VCaP (cell line): ENCODE measurements at regions not wholly inside any gene's neighbourhood (a gene's known extent, or its start where the extent isn't known, plus 50 kb on each side); places are given as distances from the start of the nearest gene placed in this dataset.
"Not testable (repeated sequence)": the region's sequence is repeated elsewhere in the genome, so short reads cannot be mapped to it uniquely, and the experiment has no call there.

Experiments used
- H3K27ac ChIP-seq: fragments of 450-650 bp; 2 replicates; pipeline ENCODE4 v1.5.1; 2017
- TF ChIP-seq, protein P1 (sequence below): fragments of 450-650 bp; conservative IDR thresholded peaks from 2 replicates; pipeline ENCODE4 v1.5.1; 2017; ENCODE audit warnings: mild to moderate bottlenecking, moderate library complexity

DNA sequence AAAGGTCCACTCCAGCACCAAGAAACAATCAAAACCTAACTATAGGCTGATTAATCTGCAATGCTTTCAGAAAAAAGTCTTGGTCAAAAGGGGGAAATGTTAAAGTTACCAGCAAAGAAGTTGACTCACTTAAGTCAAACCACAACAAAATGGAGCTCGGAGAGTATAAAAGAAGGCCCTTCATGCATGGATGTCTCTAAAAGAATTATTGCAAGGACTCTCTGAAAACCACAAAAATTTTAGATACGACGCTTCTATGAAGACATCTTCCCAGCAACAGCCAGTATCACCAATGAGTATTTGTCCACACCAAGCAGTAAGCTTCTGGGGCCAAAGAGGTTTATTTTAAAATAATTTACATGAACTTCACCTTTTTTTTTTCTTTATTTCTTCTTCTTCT is 1327.4 kb upstream of the CDH18 start:
- H3K27ac ChIP-seq: not testable (repeated sequence)

DNA sequence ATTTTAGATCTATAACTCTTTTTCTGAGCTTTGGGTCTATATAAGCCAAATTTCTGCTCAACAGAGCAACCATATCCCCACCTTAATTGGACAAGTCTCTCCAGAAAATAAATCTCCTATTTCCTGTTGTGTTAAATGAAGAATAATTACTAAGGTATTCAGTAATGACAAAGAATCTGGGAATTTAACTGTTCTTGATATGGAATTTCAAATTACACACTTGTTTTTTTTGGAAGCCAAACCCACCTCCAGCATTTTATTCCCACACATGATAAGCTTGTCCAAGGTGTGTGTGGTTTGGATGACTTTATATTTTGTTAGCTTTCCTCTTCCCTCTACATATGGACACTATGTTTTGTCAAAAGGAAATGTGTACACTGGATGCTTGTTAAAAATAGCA is 1313.2 kb upstream of the CDH18 start:
- not testable (repeated sequence) for H3K27ac ChIP-seq

DNA sequence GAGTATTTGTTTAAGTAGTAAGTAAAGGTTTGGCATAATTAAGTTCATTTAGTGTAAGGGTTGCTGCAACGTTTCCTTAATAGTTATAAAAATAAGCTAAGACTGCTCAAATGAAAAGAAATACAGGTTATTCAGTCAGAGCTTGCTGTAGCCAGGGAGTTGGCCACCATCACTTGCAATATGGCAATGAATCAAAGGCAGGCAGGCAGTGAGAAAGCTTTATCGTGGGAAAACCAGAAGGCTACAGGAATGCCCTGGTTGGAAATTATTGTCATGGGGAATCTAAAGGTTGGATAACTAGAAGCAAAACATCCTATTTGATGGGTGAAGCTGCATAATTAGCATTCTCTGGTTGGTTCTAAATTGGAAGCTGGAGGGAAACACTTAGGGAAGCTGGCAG is 1286.4 kb upstream of the CDH18 start:
- H3K27ac ChIP-seq: not testable (repeated sequence)

DNA sequence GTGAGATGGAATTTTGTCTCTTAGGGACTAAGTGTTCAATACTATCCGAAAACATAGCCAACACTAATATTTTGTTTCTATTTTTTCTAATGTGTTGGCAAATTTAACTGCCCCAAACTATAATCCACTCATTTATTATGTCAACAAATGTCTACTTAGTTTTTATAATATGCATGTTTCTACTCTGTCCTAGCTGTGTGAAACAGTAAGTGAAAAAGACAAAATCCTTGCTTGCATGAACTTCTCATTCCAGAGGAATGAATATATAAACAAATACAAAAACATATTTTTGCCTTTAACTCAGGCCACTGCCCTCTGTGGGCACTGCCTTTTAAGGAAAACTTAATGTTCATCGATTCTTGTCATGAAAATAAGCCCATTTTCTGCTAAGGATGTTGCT is 1275.4 kb upstream of the CDH18 start:
- no peak overlapping the region for H3K27ac ChIP-seq
- TF ChIP-seq, protein P1, sequence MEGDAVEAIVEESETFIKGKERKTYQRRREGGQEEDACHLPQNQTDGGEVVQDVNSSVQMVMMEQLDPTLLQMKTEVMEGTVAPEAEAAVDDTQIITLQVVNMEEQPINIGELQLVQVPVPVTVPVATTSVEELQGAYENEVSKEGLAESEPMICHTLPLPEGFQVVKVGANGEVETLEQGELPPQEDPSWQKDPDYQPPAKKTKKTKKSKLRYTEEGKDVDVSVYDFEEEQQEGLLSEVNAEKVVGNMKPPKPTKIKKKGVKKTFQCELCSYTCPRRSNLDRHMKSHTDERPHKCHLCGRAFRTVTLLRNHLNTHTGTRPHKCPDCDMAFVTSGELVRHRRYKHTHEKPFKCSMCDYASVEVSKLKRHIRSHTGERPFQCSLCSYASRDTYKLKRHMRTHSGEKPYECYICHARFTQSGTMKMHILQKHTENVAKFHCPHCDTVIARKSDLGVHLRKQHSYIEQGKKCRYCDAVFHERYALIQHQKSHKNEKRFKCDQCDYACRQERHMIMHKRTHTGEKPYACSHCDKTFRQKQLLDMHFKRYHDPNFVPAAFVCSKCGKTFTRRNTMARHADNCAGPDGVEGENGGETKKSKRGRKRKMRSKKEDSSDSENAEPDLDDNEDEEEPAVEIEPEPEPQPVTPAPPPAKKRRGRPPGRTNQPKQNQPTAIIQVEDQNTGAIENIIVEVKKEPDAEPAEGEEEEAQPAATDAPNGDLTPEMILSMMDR: no peak

DNA sequence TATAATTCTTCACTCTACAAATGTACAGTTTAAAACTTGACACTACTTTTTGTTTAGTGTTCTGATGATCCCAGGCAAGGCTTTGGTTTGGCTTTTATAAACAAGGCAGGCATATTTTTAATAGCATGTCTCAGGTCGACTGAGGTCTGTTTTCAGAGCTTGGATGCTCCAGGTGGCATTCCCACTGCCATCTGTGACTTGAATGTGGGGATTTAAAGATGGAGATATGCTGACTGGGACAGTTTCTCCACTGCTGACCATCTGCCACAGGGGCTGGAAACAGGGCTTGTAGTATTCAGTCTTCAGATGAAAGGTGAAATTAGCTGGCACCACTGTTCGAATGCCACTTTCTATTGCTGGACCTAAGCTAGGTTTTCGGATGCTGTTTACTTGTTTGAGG is 1266.2 kb upstream of the CDH18 start:
- TF ChIP-seq, protein P1: no peak
- no peak overlapping the region for H3K27ac ChIP-seq

DNA sequence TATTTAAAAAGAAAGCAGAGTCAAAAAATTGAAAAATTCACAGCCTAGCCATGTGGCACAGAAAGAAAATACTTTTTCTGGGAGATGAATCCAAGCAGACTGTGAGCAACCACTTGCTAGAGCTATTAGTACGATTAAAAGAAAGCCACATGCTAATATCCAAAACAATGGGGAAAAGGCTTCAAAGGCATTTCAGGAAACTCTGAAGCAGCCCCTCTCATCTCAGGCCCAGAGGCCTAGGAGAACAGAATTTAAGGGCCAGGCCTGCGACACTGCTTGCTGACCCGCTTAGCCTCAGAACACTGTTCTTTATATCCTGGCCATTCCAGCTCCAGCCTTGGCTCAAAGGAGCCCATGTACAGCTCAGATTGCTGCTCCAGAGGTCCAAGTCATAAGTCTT is 1257.0 kb upstream of the CDH18 start:
- TF ChIP-seq, protein P1: no peak
- no peak overlapping the region for H3K27ac ChIP-seq

DNA sequence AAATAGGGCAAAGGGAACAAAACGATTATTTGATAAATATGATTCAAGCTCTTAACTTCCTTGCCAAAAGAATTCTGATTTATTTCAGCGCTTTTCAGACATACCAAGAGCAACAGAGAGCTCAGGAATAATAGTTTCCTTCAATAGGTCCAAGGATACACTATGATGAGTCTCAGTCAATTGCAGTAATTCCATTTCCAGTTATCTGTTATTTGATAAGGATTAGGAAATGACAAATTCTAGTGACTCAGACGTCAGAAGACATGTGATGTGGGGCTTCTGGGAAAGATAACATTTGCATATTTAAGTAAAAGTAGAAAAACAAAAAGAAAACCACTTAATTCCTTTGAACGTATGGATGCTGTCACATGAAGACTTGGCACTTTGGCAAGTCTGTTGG is 1250.8 kb upstream of the CDH18 start:
- no peak overlapping the region for H3K27ac ChIP-seq
- TF ChIP-seq, protein P1: no peak

DNA sequence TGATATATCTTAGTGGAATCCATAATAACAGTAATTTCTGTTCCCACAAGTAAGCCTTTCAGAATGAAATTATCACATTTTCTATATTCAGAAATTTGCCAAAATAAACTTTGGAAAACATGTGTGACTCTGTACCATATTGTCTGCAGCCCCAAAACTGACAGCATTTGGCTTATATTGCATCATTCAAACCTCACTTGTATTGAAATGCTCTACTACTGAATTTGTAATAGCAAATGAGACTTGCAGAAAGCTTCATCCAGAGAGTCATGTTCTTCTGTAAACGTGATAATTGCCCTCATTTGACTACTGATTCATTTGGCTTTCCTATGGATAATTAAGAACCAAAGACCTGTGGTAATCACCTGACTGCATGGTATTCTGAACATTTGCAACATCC is 1249.5 kb upstream of the CDH18 start:
- no peak overlapping the region for H3K27ac ChIP-seq
- TF ChIP-seq, protein P1: no peak

DNA sequence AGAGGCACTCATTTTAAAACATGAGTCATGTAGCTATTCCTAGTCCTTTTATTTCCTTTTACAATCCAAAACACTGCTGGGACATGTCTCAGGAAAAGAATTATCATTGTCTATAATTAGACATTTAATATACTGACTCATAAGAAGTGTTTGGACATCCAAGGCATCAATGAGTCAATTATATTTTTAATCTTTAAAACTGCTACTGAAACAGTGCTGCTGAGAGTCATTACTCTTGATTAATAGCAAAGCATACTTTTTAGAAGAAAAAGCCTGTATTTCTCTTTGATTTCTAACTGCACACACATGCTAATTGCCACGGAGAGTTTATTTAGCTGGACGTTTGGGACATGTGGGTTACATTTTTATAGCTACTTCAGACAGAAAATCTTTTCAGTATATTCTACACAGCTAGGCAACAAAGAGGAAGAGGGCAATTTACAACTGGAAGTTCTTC is 1249.0 kb upstream of the CDH18 start:
- no peak overlapping the region for H3K27ac ChIP-seq
- TF ChIP-seq, protein P1: no peak
